ENCODE measurements at regions not wholly inside any gene's neighbourhood (a gene's known extent, or its start where the extent isn't known, plus 50 kb on each side); places are given as distances from the start of the nearest gene placed in this dataset.

DNA sequence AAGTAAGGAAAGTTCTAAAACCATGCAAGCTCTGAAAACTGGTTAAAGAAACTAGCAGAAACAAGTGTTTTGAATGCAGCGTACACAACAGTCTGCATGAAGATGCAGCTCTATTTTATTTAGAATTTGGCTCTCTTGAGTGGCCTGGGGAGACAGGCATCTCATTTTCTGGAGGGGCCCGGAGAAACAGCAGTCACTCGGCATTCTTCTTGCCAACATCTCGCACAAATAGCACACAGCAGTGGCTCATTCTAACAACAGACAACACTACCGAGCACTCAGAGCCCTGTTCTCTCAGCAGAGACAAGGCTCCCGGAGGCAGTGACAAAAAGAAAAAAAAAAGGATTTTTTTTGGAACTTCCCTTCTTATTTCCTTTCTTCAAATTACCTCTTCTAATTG is 108.5 kb upstream of the STMND1 start:
- in situ Hi-C loops (cut with MboI) (no loop called here), intact Hi-C loops (cut with micrococcal nuclease; ENCODE audit: unreplicated experiment) (no loop called here)
- DNase-seq (ENCODE audit: low read depth, low spot score) (no peak), FAIRE-seq (no peak), ATAC-seq (no peak)
- no peaks in the 10 kb centered on the region for H3K36me3 ChIP-seq (ENCODE audit: control insufficient read depth in 2 of 2, insufficient read depth in 2 of 2, low read length in 1 of 2)
- no peaks in the 10 kb centered on the region; a peak in 1 of 4 replicates for H3K27me3 ChIP-seq (replicated peaks in 1 of 2; ENCODE audit: control insufficient read depth in 2 of 2, insufficient read depth in 2 of 2, low read length in 1 of 2)
- no peak overlapping the region for H3K4me3 ChIP-seq
- no peaks in the 10 kb centered on the region for H3K79me2 ChIP-seq (ENCODE audit: control insufficient read depth, insufficient read depth, low read length)
- 7% methylated on average over 6 of the region's 6 CpGs for WGBS (ENCODE audit: insufficient coverage, insufficient replicate concordance, low lambda C conversion rate, missing lambda C conversion rate)
- no peaks in the 10 kb centered on the region; the same call in 2 of the 3 replicates for H3K9me3 ChIP-seq (replicated peaks; ENCODE audit: control insufficient read depth, insufficient read depth, low read length)
- SMC1A ChIA-PET (ENCODE audit: uncharacterized antibody, unreplicated experiment), result interaction anchor here (1.2 kb wide), 1 partner anchor 43 kb away, joined by 3 read pairs; no protein-coding TSS in a partner anchor
- RAD21 ChIA-PET (ENCODE audit: unreplicated experiment), result no interaction called here
- TF ChIP-seq CHD4 (IDR thresholded peaks at IDR 0.05) (no peak), IKZF2 (IDR thresholded peaks at IDR 0.05) (no peak), MXI1 (IDR thresholded peaks at IDR 0.05; ENCODE audit: low read depth, low read length) (no peak), MEF2A (IDR thresholded peaks at IDR 0.05; ENCODE audit: insufficient read depth, low read depth, low read length) (no peak), SMAD1 (IDR thresholded peaks at IDR 0.05; ENCODE audit: low read depth, partially characterized antibody) (no peak), RAD21 (IDR thresholded peaks at IDR 0.05; ENCODE audit: insufficient read depth, low read depth, low read length) (no peak), YY1 (IDR thresholded peaks at IDR 0.05; ENCODE audit: low read depth, low read length) (no peak), RELA (IDR thresholded peaks at IDR 0.05; ENCODE audit: borderline replicate concordance, partially characterized antibody) (no peak), NFYA (IDR thresholded peaks at IDR 0.05; ENCODE audit: borderline replicate concordance, low read depth, low read length) (no peak), MYB (IDR thresholded peaks at IDR 0.05; ENCODE audit: borderline replicate concordance, low read depth, low read length) (no peak), SUZ12 (IDR thresholded peaks at IDR 0.05; ENCODE audit: unreplicated experiment) (no peak), PAX8 (IDR thresholded peaks at IDR 0.05) (no peak), PRDM15 (CRISPR knock-in tag; IDR thresholded peaks at IDR 0.05) (no peak), RAD51 (IDR thresholded peaks at IDR 0.05) (no peak), BACH1 (IDR thresholded peaks at IDR 0.05; ENCODE audit: borderline replicate concordance) (no peak), ZNF622 (IDR thresholded peaks at IDR 0.05) (no peak), ZNF24 (IDR thresholded peaks at IDR 0.05) (no peak)
- TF ChIP-seq, protein P1, sequence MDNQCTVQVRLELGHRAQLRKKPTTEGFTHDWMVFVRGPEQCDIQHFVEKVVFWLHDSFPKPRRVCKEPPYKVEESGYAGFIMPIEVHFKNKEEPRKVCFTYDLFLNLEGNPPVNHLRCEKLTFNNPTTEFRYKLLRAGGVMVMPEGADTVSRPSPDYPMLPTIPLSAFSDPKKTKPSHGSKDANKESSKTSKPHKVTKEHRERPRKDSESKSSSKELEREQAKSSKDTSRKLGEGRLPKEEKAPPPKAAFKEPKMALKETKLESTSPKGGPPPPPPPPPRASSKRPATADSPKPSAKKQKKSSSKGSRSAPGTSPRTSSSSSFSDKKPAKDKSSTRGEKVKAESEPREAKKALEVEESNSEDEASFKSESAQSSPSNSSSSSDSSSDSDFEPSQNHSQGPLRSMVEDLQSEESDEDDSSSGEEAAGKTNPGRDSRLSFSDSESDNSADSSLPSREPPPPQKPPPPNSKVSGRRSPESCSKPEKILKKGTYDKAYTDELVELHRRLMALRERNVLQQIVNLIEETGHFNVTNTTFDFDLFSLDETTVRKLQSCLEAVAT (IDR thresholded peaks at IDR 0.05), result no peak
- H3K4me1 ChIP-seq (ENCODE audit: control insufficient read depth, insufficient read depth, low read length), result no peaks in the 10 kb centered on the region
- H3K9ac ChIP-seq (ENCODE audit: control insufficient read depth, insufficient read depth, low read length), result no peak overlapping the region
- no peaks in the 10 kb centered on the region for H4K20me1 ChIP-seq (ENCODE audit: control insufficient read depth, insufficient read depth)
- POLR2A ChIA-PET, result no interaction called here
- no peak overlapping the region for H2AFZ ChIP-seq (ENCODE audit: control insufficient read depth, low read depth, low read length)
- H3K4me2 ChIP-seq (ENCODE audit: control insufficient read depth, insufficient read depth), result no peak overlapping the region
- no peak overlapping the region for H3K27ac ChIP-seq (ENCODE audit: control insufficient read depth, insufficient read depth)
- CTCF ChIA-PET, result no interaction called here
- BruUV-seq (replicated peaks), result no TSS peak
